A549 (cell line): ENCODE measurements at regions not wholly inside any gene's neighbourhood (a gene's known extent, or its start where the extent isn't known, plus 50 kb on each side); places are given as distances from the start of the nearest gene placed in this dataset.

Experiments used
- ATAC-seq, 2 experiments: fragments of 200-7000 bp in 1 of 2; fragments of >200 bp in 1 of 2; cut with Nextera tagmentation in 1 of 2; cut with Tn5 transposase in 1 of 2; 3 replicates each; pipeline versions ENCODE4 v1.8.0 to v1.9.1; 2018 to 2020; ENCODE audit warnings: mild to moderate bottlenecking in 1 of 2, moderate library complexity in 1 of 2
- CTCF ChIA-PET: fragments of 300-600 bp; sonication (Branson Sonifier 250); formaldehyde crosslinking; extraction: SDS; loops from one replicate; lab custom pipeline; 2021; ENCODE audit warnings: antibody characterized with exemption, inconsistent platforms; lab: Yijun Ruan, JAX
- POLR2A ChIA-PET: fragments of 350-600 bp; formaldehyde crosslinking; extraction: SDS; loops from one replicate; lab custom pipeline; 2021; ENCODE audit warnings: antibody characterized with exemption, inconsistent platforms; lab: Yijun Ruan, JAX
- DNase-seq, 2 experiments: peaks; one replicate each; pipeline versions ENCODE4 v3.0.0 to v3.0.0-alpha.2; 2011 to 2016; ENCODE audit warnings: low read depth in 1 of 2, low spot score in 1 of 2
- FAIRE-seq: peaks from 2 replicates; lab custom pipeline; 2011; peaks lifted over from hg19 to GRCh38; lab: Jason Lieb, UNC
- H3K27ac ChIP-seq, 2 experiments: fragments of >200 bp; sonication (Bioruptor Twin); formaldehyde crosslinking; 3 replicates each; pipeline ENCODE4 v1.5.1; 2016 to 2017
- H3K4me1 ChIP-seq: fragments of >200 bp; sonication (Bioruptor Twin); formaldehyde crosslinking; 3 replicates; pipeline ENCODE4 v1.6.1; 2016
- H3K4me2 ChIP-seq: fragments of >200 bp; sonication (Bioruptor Twin); formaldehyde crosslinking; 3 replicates; pipeline ENCODE4 v1.6.1; 2016
- H3K4me3 ChIP-seq: fragments of >200 bp; sonication (Bioruptor Twin); formaldehyde crosslinking; 3 replicates; pipeline ENCODE4 v1.5.1; 2016
- H3K9me3 ChIP-seq: fragments of >200 bp; sonication (Bioruptor Twin); formaldehyde crosslinking; 3 replicates; pipeline ENCODE4 v1.6.1; 2016
- ATOH8 ChIP-seq: fragments of 250-450 bp; sonication (Bioruptor Pico); IDR thresholded peaks from 2 replicates; pipeline ENCODE4 v1.5.0; 2020; ENCODE audit warnings: low read depth, mild to moderate bottlenecking, moderate library complexity
- BHLHE40 ChIP-seq: IDR thresholded peaks from 2 replicates; pipeline ENCODE4 v1.6.1; 2012; ENCODE audit warnings: low read depth, low read length, inconsistent platforms
- CBX2 ChIP-seq: fragments of 200-600 bp; sonication (generic); IDR thresholded peaks from 2 replicates; pipeline ENCODE4 v1.6.1; 2016; ENCODE audit warnings: low read depth, mild to moderate bottlenecking, borderline replicate concordance
- CBX8 ChIP-seq: fragments of 200-600 bp; sonication (generic); IDR thresholded peaks from 2 replicates; pipeline ENCODE4 v1.6.1; 2016
- CEBPB ChIP-seq, 2 experiments: fragments of >200 bp in 1 of 2; sonication (Bioruptor Twin) in 1 of 2; formaldehyde crosslinking in 1 of 2; IDR thresholded peaks; 2 replicates each; pipeline ENCODE4 v1.6.1; 2012 to 2016
- CHD2 ChIP-seq: fragments of 150-350 bp; IDR thresholded peaks from 2 replicates; pipeline ENCODE4 v1.6.1; 2014; ENCODE audit warnings: low read length; ENCODE audit not compliant: partially characterized antibody
- CHD4 ChIP-seq: fragments of 200-600 bp; sonication (generic); IDR thresholded peaks from 2 replicates; pipeline ENCODE4 v1.6.1; 2016; ENCODE audit warnings: antibody characterized with exemption, mild to moderate bottlenecking, borderline replicate concordance
- CTCF ChIP-seq: fragments of >200 bp; sonication (Bioruptor Twin); formaldehyde crosslinking; IDR thresholded peaks from 3 replicates; pipeline ENCODE4 v1.5.1; 2016
- EHMT2 ChIP-seq: fragments of 200-600 bp; sonication (generic); IDR thresholded peaks from 2 replicates; pipeline ENCODE4 v1.6.1; 2016; ENCODE audit warnings: antibody characterized with exemption, low read depth, mild to moderate bottlenecking, moderate library complexity
- EP300 ChIP-seq, 2 experiments: fragments of >200 bp; sonication (Bioruptor Twin); formaldehyde crosslinking; IDR thresholded peaks; 2 replicates in 1 of 2; 3 replicates in 1 of 2; pipeline ENCODE4 v1.6.1; 2016 to 2017
- FOSL2 ChIP-seq, 2 experiments: fragments of 450-650 bp in 1 of 2; fragments of >200 bp in 1 of 2; sonication (Bioruptor Twin) in 1 of 2; formaldehyde crosslinking; IDR thresholded peaks; 2 replicates each; pipeline versions ENCODE4 v1.5.0 to v1.6.1; 2016 to 2020; ENCODE audit warnings: mild to moderate bottlenecking in 1 of 2, moderate library complexity in 1 of 2
- FOXS1 ChIP-seq: fragments of 250-450 bp; sonication (Bioruptor Pico); IDR thresholded peaks from 2 replicates; pipeline ENCODE4 v1.5.0; 2020; ENCODE audit warnings: mild to moderate bottlenecking, moderate library complexity
- HEYL ChIP-seq: fragments of 250-450 bp; sonication (Bioruptor Pico); IDR thresholded peaks from 2 replicates; pipeline ENCODE4 v1.8.0; 2021; ENCODE audit warnings: mild to moderate bottlenecking, moderate library complexity
- HOXA7 ChIP-seq: fragments of 250-450 bp; sonication (Bioruptor Pico); IDR thresholded peaks from 2 replicates; pipeline ENCODE4 v1.5.0; 2020; ENCODE audit warnings: mild to moderate bottlenecking, moderate library complexity
- HOXB13 ChIP-seq: fragments of 250-450 bp; sonication (Bioruptor Pico); IDR thresholded peaks from 2 replicates; pipeline ENCODE4 v1.5.0; 2020; ENCODE audit warnings: low read depth, mild to moderate bottlenecking, moderate library complexity
- JUN ChIP-seq, 2 experiments: fragments of >200 bp; sonication (Bioruptor Twin); formaldehyde crosslinking; IDR thresholded peaks; 2 replicates in 1 of 2; 3 replicates in 1 of 2; pipeline ENCODE4 v1.6.1; 2016 to 2017
- JUNB ChIP-seq: fragments of >200 bp; sonication (Bioruptor Twin); formaldehyde crosslinking; IDR thresholded peaks from 2 replicates; pipeline ENCODE4 v1.6.1; 2016
- KDM1A ChIP-seq: fragments of 200-600 bp; sonication (generic); IDR thresholded peaks from 2 replicates; pipeline ENCODE4 v1.6.1; 2016; ENCODE audit warnings: low read depth, mild to moderate bottlenecking
- KDM5A ChIP-seq: fragments of 200-600 bp; sonication (generic); IDR thresholded peaks from 2 replicates; pipeline ENCODE4 v1.6.1; 2016; ENCODE audit warnings: antibody characterized with exemption, mild to moderate bottlenecking
- NPAS2 ChIP-seq: fragments of 250-450 bp; sonication (Bioruptor Pico); IDR thresholded peaks from 2 replicates; pipeline ENCODE4 v1.8.0; 2022; ENCODE audit warnings: mild to moderate bottlenecking, moderate library complexity, borderline replicate concordance
- NR3C1 ChIP-seq: fragments of >200 bp; sonication (Bioruptor Twin); formaldehyde crosslinking; IDR thresholded peaks from 3 replicates; pipeline ENCODE4 v1.6.1; 2017
- POLR2AphosphoS2 ChIP-seq: conservative IDR thresholded peaks from 2 replicates; pipeline ENCODE4 v1.6.1; 2012; ENCODE audit warnings: low read length, improper control_type of control experiment, inconsistent platforms
- RFX5 ChIP-seq: fragments of 450-650 bp; IDR thresholded peaks from 2 replicates; pipeline ENCODE4 v1.7.1; 2014; ENCODE audit warnings: antibody characterized with exemption, mild to moderate bottlenecking, moderate library complexity
- SMC3 ChIP-seq: fragments of >200 bp; sonication (Bioruptor Twin); formaldehyde crosslinking; IDR thresholded peaks from 3 replicates; pipeline ENCODE4 v1.6.1; 2018; ENCODE audit warnings: inconsistent platforms
- TFCP2L1 ChIP-seq: fragments of 250-450 bp; sonication (Bioruptor Pico); IDR thresholded peaks from 2 replicates; pipeline ENCODE4 v1.5.0; 2021; ENCODE audit warnings: mild to moderate bottlenecking
- ZFP36 ChIP-seq: fragments of 450-650 bp; IDR thresholded peaks from 2 replicates; pipeline ENCODE4 v1.6.1; 2014; ENCODE audit warnings: borderline replicate concordance; ENCODE audit not compliant: partially characterized antibody
- ZSCAN20 ChIP-seq: fragments of 250-450 bp; sonication (Bioruptor Pico); IDR thresholded peaks from 2 replicates; pipeline ENCODE4 v1.8.0; 2022; ENCODE audit warnings: mild to moderate bottlenecking, moderate library complexity
- WGBS: methylation state at CpG from one replicate; pipeline ENCODE4 v1.1.6; 2017; ENCODE audit errors: missing lambda C conversion rate; 5-methylcytosine and 5-hydroxymethylcytosine counted together
- TF ChIP-seq, protein P1 (sequence below): fragments of >200 bp; sonication (Bioruptor Twin); formaldehyde crosslinking; IDR thresholded peaks from 2 replicates; pipeline ENCODE4 v1.6.1; 2016
- TF ChIP-seq, protein P2 (sequence below): fragments of 200-600 bp; sonication (generic); IDR thresholded peaks from 2 replicates; pipeline ENCODE4 v1.6.1; 2016; ENCODE audit warnings: antibody characterized with exemption, mild to moderate bottlenecking, moderate library complexity

GRCh38 chr13:39866722-39867121 is 211.3 kb downstream of the COG6 start:
- FAIRE-seq = no peak
- 0% methylated on average over 1 of the region's 1 CpG for WGBS
- CTCF ChIA-PET = no interaction called here
- H3K9me3 ChIP-seq = no peaks in the 10 kb centered on the region
- TF ChIP-seq TFCP2L1 (CRISPR knock-in tag) = no peak
- TF ChIP-seq CBX8 = no peak
- TF ChIP-seq EHMT2 = no peak
- TF ChIP-seq NPAS2 (CRISPR knock-in tag) = no peak
- no peak for TF ChIP-seq JUNB
- no peak for TF ChIP-seq CHD4
- TF ChIP-seq, protein P1, sequence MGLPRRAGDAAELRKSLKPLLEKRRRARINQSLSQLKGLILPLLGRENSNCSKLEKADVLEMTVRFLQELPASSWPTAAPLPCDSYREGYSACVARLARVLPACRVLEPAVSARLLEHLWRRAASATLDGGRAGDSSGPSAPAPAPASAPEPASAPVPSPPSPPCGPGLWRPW = no peak
- no peak for TF ChIP-seq CTCF
- no peak for TF ChIP-seq POLR2AphosphoS2
- no peak for TF ChIP-seq FOXS1 (CRISPR knock-in tag)
- no peak for TF ChIP-seq CHD2
- TF ChIP-seq HEYL (CRISPR knock-in tag) = no peak
- no peak for TF ChIP-seq NR3C1
- no peak for TF ChIP-seq SMC3
- no peak for TF ChIP-seq BHLHE40
- TF ChIP-seq, all 56 proteins: peak for 0
- ATAC-seq (no peak), DNase-seq (no peak)
- POLR2A ChIA-PET = no interaction called here
- Histone ChIP-seq H3K4me2 (no peak overlapping the region), H3K4me1 (no peaks in the 10 kb centered on the region), H3K4me3 (no peak overlapping the region), H3K27ac (no peak overlapping the region)

DNA sequence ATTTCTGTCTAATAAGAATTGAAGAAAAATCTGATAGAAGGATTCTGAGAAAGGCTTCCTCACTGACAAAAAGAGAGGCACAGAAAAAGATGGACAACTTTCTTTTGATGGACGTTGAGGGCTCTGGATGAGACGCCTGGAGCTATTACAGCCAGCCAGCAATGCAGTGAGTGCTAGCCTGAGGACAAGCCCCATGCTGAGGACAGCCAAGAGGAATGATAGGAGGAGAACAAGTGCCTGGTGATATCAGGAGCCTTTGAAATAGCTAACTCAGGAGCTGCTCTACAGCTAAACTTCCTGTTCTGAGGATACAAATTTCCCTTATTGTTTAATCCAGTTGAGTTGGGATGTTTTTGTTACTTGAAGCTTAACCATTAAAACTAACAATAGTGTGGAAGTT is 212.3 kb downstream of the COG6 start:
- no peak overlapping the region for H3K4me2 ChIP-seq
- H3K4me3 ChIP-seq = no peak overlapping the region
- FAIRE-seq = no peak
- POLR2A ChIA-PET = no interaction called here
- no peak for TF ChIP-seq CEBPB (IDR thresholded peaks at IDR 0.05)
- TF ChIP-seq RFX5 = no peak
- TF ChIP-seq NPAS2 (CRISPR knock-in tag) = no peak
- no peak for TF ChIP-seq JUN (IDR thresholded peaks at IDR 0.05)
- no peak for TF ChIP-seq CBX8
- TF ChIP-seq, protein P2, sequence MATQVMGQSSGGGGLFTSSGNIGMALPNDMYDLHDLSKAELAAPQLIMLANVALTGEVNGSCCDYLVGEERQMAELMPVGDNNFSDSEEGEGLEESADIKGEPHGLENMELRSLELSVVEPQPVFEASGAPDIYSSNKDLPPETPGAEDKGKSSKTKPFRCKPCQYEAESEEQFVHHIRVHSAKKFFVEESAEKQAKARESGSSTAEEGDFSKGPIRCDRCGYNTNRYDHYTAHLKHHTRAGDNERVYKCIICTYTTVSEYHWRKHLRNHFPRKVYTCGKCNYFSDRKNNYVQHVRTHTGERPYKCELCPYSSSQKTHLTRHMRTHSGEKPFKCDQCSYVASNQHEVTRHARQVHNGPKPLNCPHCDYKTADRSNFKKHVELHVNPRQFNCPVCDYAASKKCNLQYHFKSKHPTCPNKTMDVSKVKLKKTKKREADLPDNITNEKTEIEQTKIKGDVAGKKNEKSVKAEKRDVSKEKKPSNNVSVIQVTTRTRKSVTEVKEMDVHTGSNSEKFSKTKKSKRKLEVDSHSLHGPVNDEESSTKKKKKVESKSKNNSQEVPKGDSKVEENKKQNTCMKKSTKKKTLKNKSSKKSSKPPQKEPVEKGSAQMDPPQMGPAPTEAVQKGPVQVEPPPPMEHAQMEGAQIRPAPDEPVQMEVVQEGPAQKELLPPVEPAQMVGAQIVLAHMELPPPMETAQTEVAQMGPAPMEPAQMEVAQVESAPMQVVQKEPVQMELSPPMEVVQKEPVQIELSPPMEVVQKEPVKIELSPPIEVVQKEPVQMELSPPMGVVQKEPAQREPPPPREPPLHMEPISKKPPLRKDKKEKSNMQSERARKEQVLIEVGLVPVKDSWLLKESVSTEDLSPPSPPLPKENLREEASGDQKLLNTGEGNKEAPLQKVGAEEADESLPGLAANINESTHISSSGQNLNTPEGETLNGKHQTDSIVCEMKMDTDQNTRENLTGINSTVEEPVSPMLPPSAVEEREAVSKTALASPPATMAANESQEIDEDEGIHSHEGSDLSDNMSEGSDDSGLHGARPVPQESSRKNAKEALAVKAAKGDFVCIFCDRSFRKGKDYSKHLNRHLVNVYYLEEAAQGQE = no peak
- TF ChIP-seq POLR2AphosphoS2 = no peak
- TF ChIP-seq, all 56 proteins: peak for 0
- DNase-seq (no peak), ATAC-seq (no peak)
- Histone ChIP-seq H3K4me1 (no peaks in the 10 kb centered on the region), H3K27ac (no peak overlapping the region), H3K9me3 (no peaks in the 10 kb centered on the region)
- CTCF ChIA-PET = no interaction called here
- 19% methylated on average over 2 of the region's 2 CpGs for WGBS

GRCh38 chr13:39870197-39870747 is 214.8 kb downstream of the COG6 start:
- WGBS = 29% methylated on average over 2 of the region's 2 CpGs
- FAIRE-seq (no peak), DNase-seq (no peak), ATAC-seq (no peak)
- no peak overlapping the region for H3K27ac ChIP-seq
- ChIA-PET POLR2A (no interaction called here), CTCF (interaction anchor here (1.1 kb wide), 1 partner anchor 72 kb away, joined by 3 read pairs; no protein-coding TSS in a partner anchor)
- H3K9me3 ChIP-seq = no peaks in the 10 kb centered on the region
- H3K4me2 ChIP-seq = no peak overlapping the region
- no peaks in the 10 kb centered on the region for H3K4me1 ChIP-seq
- no peak overlapping the region for H3K4me3 ChIP-seq
- TF ChIP-seq KDM1A (no peak), CBX2 (no peak), KDM5A (no peak), EP300 (IDR thresholded peaks at IDR 0.05) (no peak), ATOH8 (CRISPR knock-in tag) (no peak), NPAS2 (CRISPR knock-in tag) (no peak), ZSCAN20 (CRISPR knock-in tag) (no peak), ZFP36 (no peak), FOSL2 (IDR thresholded peaks at IDR 0.05) (no peak), FOSL2 (CRISPR knock-in tag; IDR thresholded peaks at IDR 0.05) (no peak), HOXB13 (CRISPR knock-in tag) (no peak), HOXA7 (no peak)
- TF ChIP-seq, protein P1 = no peak
